NOMO-1 (cell line): ENCODE measurements at regions not wholly inside any gene's neighbourhood (a gene's known extent, or its start where the extent isn't known, plus 50 kb on each side); places are given as distances from the start of the nearest gene placed in this dataset.
"Not testable (repeated sequence)": the region's sequence is repeated elsewhere in the genome, so short reads cannot be mapped to it uniquely, and the experiment has no call there.

Source experiments
- DNase-seq, 2 experiments: peaks; one replicate each; lab custom pipeline; 2025; ENCODE audit not compliant: unreplicated experiment in 2 of 2; lab: John Stamatoyannopoulos, UW

DNA sequence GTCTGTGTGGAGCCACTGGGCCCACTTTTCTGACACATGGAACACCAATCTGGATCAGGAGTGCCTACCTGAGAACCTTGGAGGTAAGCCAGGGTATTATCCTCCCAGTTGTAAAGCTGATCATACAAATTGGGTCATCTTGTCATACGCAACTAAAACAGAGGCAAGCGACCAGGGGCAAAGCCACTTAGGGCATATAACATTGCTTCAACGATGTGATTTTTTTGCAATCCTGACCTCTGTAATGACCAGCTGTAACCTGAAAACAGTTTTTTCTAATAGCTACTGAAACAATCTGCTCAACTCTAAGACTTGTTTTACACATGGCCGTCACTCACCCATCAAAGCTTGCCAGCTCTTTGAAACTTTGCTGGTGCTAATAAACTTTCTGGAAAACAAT is 261.5 kb upstream of the AGTR2 start:
- DNase-seq: no peak

DNA sequence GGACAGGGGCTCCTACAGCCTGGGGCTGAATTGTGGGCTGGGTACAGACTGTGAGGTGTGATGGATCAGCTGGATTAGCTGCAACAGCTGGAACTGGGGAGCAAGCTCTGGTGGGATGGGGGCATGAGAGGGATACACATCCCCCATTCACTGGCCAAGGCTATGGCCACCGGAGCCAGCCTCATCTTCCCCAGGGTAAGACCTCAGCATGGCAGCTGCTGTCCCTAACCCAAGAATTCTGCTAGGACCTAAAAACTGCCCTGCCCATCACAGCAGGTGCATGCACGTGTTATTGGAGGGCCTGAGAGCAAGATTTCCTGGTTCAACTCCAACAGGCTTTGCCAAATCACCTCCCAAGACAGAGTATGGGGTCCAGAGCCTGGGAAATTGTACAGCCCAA is 258.6 kb upstream of the AGTR2 start:
- DNase-seq: no peak

DNA sequence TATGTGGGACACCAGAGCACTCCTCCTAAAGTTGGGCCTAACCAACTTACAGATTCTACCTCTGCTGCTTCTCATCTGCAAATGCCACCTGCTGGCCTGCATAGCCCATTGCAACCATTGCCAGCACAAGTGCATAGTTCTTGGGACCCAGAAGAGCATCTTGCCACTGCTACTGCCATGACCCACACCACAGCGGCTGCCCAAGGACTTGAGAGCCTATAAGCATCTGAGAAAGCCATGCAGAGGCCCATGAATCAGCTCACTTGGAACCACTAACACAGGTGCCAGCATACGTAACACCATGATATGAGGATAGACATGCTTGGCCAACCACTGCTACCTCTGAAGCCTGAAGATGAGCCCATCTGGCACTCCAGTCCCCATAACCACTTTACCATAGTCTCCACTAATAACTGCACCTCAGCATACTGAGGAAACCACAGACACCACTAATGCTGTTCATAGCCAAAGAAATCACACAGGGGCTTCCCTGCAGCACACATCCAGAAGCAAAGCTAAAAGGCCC is 258.1 kb upstream of the AGTR2 start:
- no peak for DNase-seq

DNA sequence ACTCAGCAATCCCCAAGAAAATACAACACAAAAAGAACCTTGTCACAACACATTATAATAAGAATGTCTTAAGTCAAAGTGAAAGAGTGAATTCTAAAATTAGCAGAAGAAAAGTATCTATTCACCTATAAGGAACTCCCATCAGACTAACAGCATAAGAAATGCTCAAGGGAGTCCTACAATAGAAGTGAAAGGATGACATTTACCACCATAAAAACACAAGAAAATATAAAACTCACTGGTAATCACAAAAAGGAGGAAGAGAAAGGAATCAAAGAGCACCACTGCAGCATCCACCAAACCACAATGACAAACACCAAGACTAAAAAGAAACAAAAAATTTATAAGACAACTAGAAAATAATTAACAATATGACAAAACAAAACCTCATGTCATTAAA is 257.0 kb upstream of the AGTR2 start:
- no peak for DNase-seq

DNA sequence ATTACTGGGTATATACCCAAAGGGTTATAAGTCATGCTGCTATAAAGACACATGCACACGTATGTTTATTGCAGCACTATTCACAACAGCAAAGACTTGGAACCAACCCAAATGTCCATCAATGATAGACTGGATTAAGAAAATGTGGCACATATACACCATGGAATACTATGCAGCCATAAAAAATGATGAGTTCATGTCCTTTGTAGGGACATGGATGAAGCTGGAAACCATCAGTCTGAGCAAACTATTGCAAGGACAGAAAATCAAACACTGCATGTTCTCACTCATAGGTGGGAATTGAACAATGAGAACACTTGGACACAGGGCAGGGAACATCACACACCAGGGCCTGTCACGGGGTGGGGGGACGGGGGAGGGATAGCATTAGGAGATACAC is 254.9 kb upstream of the AGTR2 start:
- not testable (repeated sequence) for DNase-seq

DNA sequence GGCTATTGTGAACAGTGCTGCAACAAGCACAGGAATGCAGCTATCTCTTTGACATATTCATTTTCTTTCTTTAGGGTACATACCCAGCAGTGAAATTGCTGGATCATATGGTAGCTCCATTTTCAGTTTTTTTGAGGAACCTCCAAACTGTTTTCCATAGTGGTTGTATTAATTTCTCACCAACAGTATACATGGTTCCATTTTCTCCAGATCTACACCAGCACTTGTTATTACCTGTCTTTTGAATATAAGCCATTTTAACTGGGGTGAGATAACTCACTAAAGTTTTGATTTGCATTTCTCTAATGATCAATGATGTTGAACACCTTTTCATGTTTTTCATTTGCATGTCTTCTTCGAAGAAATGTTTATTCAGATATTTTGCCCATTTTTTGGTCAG is 241.1 kb upstream of the AGTR2 start:
- no peak for DNase-seq

DNA sequence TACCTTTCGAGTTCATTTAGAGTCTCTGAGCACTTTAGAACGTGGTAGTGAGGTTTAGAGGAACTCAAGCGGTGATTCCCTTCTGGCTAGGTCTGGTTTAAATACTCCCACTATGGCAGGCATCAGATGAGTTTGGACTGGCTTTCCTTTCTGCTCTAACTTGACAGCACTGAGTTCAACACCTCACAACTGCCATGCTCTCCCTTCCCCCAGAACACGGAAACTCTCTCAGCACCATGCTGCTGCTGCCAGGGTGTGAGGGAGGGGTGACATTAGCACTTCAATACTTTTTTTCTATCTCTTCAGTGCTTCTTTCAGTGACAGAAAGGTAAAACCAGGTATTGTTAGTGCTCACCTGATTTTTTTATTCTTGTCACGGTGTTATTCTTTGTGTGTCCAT is 234.5 kb upstream of the AGTR2 start:
- DNase-seq: no peak

DNA sequence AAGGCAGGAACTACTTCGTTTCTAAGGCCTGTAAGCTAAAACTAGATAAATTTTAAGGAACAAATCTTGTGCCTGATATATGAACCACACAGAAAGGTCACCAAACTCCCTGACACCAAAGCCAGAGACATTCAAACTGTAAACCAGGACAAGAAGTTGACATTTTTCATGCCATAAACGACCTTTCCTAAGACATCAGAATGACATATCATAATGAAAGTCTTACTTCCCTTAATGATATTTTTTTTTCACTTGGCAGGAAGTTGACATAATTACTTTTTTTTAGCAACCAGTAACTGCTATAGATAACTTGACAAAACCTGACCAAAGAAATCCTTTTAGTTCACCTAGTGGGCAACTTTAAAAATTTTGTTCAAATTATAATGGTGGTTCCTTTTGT is 231.5 kb upstream of the AGTR2 start:
- peak; percentile 39 to 90 for DNase-seq

DNA sequence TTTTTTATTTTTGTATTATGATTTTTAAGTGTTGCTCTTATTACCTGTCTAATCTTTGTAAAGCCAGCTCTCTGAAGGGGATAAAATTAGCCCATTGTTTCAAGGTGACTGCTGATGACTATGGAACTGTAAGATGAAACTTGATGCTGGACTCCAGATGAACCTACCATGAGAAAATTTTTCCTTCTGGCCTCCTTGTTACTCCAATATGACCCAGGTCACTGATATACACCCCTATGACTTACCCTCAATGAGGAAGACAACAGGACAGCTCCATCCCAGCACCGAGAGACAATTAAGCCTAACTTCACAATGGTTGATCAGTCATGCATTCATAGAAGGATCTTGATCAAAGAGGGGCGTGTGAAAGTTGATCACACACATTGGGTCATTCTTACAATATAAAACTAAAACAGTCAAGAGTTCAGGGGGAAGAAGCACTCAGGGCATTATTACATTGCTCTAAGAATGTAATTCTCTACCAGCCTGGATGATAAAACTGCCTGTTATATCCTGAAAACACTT is 230.8 kb upstream of the AGTR2 start:
- no peak for DNase-seq

DNA sequence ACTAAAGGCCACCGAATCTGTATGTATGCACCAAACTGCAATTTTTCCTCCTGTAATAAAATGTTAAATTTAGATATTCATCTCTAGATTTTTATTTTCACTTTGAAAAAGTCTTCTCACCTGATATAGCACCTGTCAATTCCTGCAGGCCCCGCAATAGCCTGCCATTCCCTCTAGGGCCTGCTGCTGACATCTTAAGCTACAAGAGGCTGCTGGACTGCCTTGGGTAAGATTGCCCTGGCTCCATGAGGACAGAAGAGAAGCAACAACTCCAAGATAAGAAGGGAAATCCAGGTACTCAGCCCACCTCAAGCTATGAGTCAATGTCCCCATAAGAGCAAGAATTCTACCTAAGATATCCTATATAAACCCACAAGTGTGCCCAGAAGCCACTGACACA is 230.2 kb upstream of the AGTR2 start:
- no peak for DNase-seq

DNA sequence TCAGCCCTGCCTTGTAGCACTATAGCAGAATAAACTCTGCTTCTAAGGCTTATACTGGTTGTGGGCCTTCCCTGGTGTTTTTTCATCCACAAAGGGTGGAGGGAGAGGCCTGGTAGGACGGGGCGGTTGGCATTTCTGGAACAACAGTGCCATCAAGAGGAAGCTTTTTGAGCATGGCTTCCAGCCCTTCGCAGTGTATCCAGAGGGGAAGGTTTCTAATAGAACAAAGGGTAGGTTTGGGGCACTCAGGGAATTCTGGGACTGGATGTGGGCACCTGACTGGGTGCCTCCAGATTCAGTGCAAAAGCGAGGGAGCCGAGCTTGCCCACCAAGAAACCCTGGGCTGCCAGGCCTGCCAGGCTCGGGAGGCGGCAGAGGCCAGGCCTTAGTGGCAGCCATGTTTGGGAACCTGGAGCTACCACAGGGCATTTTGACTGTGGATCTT is 229.6 kb upstream of the AGTR2 start:
- DNase-seq: peak; percentile 81 to 84

DNA sequence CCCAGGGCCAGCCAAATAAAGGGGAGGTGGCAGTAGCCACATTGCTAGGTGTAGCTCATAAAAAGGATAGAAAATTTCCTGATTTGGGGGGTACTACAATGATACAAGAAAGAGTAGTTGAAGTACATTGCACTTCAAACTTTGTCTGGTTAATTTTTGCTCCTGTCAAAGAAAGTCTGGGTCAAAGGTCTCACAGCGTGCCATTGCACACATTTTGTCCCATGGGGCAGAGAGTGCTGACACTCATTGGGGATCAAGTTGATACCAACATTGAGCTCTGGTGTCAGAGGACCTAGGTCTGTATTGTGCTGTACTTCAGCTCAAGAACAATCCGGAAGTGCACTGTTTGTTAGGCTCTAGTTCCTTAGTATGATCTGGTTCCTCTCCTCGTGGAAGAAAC is 229.2 kb upstream of the AGTR2 start:
- no peak for DNase-seq

DNA sequence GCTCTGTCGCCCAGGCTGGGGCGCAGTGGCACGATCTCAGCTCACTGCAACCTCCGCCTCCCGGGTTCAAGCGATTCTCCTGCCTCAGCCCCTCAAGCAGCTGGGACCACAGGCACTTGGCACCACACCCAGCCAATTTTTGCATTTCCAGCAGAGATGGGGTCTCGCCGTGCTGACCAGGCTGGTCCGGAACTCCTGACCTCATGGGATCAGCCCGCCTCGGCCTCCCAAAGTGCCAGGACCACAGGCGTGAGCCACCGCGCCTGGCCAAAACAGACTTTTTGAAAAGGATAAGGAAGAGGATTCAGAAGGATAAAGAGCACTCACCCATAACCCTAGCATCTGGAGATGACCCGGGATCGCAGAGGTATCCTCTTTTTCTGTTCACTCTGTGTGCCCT is 224.5 kb upstream of the AGTR2 start:
- DNase-seq: no peak

DNA sequence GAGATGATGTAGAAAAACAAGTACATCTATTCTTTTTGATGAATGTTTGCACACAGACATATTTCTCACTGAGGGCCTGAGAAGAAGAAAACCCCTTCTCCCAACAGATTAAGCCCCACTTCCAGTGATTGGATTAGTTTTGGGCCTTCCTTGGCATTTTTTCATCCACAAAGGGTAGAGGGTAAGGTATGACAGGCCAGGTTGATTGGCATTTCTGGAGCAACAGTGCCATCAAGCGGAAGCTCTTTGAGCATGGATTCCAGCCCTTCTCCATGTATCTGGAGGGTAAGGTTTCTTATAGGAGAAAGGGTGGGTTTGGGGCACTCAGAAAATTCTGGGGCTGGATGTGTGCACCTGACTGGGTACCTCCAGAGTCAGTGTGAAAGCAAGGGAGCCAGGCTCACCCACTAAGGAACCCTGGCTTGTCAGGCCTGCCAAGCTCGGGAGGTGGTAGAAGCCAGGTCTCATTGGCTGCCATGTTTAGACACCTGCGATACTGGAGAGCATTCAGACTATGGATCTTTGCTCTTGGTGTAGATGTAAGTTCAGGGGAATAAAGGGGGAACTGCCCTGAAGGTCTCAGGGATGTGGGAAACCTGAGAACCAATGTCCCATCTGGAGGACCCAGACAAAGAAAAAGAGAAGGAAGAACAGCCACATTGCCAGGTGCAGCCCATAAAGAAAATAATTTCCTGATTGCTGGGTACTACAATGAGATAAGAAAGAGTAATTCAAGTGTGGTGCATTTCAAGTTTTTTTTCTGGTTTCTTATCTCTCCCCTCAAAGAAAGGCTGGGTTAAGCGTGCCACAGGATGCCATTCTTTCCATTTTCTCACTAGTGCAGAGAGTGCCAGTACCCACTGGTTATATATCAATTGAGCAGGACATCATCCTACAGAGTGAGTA is 222.3 kb upstream of the AGTR2 start:
- DNase-seq: peak; percentile 34 to 39

DNA sequence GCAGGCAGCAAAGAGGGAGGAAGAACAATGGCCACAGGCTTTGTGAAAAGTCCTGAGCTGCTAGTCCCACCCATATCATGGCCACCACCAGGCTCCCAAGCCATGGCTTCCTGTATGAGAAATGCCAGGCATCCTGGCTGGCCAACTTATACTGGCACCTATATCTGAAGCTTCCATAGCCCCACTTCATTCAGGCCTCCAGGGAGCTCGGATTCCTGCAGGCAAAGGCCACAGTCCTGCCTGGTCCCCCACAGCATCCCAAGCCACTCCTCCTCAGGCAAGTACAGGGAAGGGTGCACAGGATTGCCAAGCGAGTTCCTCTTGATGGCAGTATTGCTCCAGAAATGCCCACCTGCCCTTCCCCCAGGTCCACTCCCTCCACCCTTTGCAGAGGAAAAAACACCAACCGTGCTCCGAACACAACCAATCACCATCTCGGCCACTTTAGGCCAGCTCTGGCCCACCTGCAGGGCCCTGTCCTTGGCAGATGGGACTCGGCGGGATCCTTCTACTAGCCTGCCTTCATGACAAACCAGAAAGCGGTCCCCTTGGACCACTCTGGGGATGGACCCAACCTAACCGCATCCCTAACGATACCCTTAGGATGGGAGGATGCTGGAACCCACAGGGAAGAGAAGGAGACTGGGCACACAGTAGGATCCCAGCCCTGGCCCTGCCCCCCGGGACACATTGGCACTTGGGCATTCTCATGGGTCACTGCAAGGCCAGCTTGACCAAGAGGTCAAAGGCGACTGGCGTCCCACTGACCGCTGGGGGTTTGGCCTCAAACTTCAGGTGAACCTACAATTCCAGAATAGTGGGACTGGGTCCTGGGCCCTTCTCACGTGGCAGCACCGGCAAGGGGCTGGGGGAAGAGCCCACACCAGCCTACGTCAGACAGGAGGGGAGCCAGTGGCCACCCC is 220.4 kb upstream of the AGTR2 start:
- peak; percentile 46 to 48 for DNase-seq

DNA sequence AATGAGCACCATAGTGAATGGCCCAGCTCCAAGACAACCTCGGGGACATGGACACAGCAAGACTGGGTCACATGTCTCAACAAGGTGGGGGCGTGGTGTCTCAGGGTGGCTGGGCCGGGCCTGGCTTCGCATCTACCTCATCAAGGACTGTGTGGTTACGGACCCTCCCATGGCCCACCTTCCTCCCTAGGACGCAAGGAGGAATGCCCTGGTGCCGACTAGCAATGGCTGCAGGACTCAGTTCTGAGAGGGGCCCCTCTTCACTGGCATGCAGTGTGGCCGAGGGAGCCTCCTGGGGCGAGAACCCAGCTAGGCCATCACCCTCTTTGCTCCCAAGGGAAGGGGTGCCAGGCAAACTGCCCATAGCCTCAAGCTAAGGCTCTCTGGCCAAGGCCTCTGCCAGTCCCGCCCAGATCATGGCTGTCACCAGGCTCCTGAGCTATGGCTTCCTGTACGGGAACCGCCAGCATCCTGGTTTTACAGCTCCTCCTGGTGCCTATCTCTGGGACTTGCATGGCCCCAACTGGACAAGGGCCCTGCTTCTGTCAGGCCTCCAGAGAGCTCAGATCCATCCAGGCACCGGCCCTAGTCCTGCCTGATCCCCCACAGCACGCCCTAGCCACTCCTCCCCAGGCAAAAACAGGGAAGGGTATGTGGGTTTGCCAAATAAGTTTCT is 218.0 kb upstream of the AGTR2 start:
- DNase-seq: no peak

DNA sequence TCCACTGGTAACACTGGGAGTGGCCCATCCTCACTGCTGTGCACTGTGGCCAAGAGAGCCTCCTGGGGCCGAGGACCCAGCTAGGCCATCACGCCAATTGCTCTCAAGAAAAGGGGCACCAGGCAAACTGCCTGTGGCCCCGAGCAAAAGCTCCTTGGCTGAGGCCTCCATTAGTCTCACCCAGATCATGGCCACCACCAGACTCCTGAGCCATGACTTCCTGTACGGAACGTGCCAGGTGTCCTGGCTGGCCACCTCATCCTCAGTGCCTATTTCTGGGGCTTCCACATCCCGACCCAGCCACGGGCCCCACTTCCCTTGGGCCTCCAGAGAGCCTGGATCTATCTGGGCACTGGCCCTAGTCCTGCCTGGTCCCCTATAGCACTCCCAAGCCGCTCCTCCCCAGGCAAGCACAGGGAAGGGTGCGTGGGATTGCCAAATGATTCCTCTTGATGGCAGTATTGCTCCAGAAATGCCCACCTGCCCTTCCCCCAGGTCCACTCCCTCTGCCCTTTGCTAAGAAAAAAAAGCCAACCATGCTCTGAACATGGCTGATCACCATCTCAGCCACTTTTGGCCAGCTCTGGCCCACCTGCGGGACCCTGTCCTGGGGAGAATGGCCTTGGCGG is 212.6 kb upstream of the AGTR2 start:
- DNase-seq: no peak

DNA sequence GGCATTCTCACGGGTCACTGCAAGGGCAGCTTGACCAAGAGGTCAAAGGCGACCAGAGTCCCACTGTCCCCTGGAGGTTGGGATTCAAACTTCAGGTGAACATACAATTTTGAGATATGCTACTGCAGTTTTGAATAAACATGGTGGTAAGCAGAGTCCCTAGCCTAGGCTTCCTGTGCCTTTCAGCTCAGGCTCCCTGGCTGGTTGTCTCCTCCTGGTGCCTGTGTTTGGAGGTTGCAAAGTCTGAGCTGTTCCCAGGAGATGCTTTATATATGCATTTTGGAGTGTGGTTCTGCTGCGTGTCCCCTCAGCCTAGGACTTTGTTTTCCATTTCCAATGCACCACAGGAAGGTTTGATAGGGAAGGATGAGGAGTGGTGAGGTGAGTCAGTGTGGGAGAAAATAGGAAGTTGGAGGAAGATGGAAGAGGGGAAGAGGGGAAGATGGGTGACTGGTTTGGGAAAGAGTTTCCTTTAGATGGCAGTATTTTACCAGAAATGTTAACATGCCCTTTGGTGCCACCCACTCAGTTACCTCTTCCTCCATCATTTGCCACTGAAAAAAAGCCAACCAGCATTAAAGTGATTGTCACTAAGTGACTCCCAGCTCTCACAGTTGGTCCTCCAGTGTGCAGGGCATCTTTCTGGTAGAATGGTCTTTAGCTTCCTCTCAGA is 211.7 kb upstream of the AGTR2 start:
- DNase-seq: peak in 1 of 2 experiments; percentile 29

DNA sequence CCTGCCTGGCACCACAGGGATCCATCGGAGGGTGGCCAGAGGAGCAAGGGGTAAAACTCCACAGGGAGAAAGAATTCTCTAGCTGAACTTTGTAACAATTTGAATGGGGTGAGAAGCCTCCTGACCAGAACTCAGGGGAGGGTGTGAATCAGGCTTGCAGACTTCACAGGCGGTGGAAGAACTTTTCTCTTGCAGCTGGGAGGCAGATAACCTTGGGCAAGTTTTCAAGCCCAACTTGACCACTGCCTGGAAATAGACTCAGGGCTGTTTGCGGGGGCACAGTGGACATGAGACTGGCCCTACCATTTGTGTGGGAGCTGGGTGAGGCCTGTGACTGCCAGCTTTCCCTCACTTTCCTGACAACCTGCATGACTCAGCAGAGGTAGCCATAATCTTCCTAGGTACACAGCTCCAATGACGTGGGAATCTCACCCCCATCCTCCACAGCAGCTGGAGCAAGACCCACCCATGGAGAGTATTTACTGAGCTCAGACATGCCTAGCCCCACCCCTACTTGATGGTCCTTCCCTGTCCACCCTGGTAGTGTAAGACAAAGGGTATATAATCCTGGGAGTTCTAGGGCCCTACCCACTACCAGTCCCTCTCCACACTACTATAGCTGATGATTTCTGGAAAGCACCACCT is 210.0 kb upstream of the AGTR2 start:
- DNase-seq: no peak
